Osteoblast (primary cell): ENCODE measurements at regions not wholly inside any gene's neighbourhood (a gene's known extent, or its start where the extent isn't known, plus 50 kb on each side); places are given as distances from the start of the nearest gene placed in this dataset.

Experiments used
- DNase-seq: peaks from one replicate; pipeline ENCODE4 v3.0.0; 2011; ENCODE audit warnings: low spot score, mixed read lengths; ENCODE audit not compliant: insufficient read length; ENCODE audit errors: missing footprints
- H2AFZ ChIP-seq: 2 replicates; pipeline ENCODE4 v1.6.0; 2011; ENCODE audit warnings: mild to moderate bottlenecking, low read length
- H3K27ac ChIP-seq: 2 replicates; pipeline ENCODE4 v1.5.1; 2011; ENCODE audit warnings: mild to moderate bottlenecking, low read depth, low read length, moderate library complexity
- H3K27me3 ChIP-seq: 2 replicates; pipeline ENCODE4 v1.6.0; 2012; ENCODE audit warnings: mild to moderate bottlenecking, control low read depth, inconsistent platforms, low read length, moderate library complexity; ENCODE audit not compliant: insufficient read depth
- H3K36me3 ChIP-seq: 2 replicates; pipeline ENCODE4 v1.5.1; 2011; ENCODE audit warnings: mild to moderate bottlenecking, low read length, control low read depth, moderate library complexity; ENCODE audit not compliant: insufficient read depth
- H3K4me1 ChIP-seq: 2 replicates; pipeline ENCODE4 v1.5.1; 2011; ENCODE audit warnings: mild to moderate bottlenecking, low read length, control low read depth, moderate library complexity; ENCODE audit not compliant: insufficient read depth
- H3K4me2 ChIP-seq: 2 replicates; pipeline ENCODE4 v1.6.0; 2011; ENCODE audit warnings: mild to moderate bottlenecking, low read length; ENCODE audit not compliant: insufficient read depth
- H3K4me3 ChIP-seq: fragments of 200-600 bp; sonication (generic); 3 replicates; pipeline ENCODE4 v1.5.1; 2012; ENCODE audit warnings: mild to moderate bottlenecking, low read length, inconsistent platforms; ENCODE audit not compliant: insufficient read depth
- H3K79me2 ChIP-seq: 2 replicates; pipeline ENCODE4 v1.6.0; 2012; ENCODE audit warnings: mild to moderate bottlenecking, low read length, control low read depth, inconsistent platforms; ENCODE audit not compliant: insufficient read depth
- H3K9me3 ChIP-seq: 2 replicates; pipeline ENCODE4 v1.5.1; 2011; ENCODE audit warnings: low read depth, low read length, control low read depth
- H4K20me1 ChIP-seq: 2 replicates; pipeline ENCODE4 v1.6.0; 2012; ENCODE audit warnings: mild to moderate bottlenecking, low read length, control low read depth; ENCODE audit not compliant: insufficient read depth
- CTCF ChIP-seq: IDR thresholded peaks from 2 replicates; pipeline ENCODE4 v1.5.1; 2011; ENCODE audit warnings: mild to moderate bottlenecking, low read depth, low read length, moderate library complexity; ENCODE audit errors: extremely low read depth

GRCh38 chr17:71919186-71919585 is 201.6 kb upstream of the SOX9 start:
- H3K27me3 ChIP-seq: no peaks in the 10 kb centered on the region
- H2AFZ ChIP-seq: no peak overlapping the region
- H3K27ac ChIP-seq: no peak overlapping the region
- H4K20me1 ChIP-seq: no peaks in the 10 kb centered on the region
- no peak for TF ChIP-seq CTCF
- H3K9me3 ChIP-seq: no peaks in the 10 kb centered on the region
- no peak for DNase-seq
- H3K4me3 ChIP-seq: no peak overlapping the region
- H3K36me3 ChIP-seq: no peaks in the 10 kb centered on the region
- no peak overlapping the region for H3K4me2 ChIP-seq
- H3K4me1 ChIP-seq: peaks cover 13% of the 10 kb centered on the region
- no peaks in the 10 kb centered on the region for H3K79me2 ChIP-seq

GRCh38 chr17:71919896-71920295 is 200.9 kb upstream of the SOX9 start:
- TF ChIP-seq CTCF: no peak
- Histone ChIP-seq H3K27ac (no peak overlapping the region), H3K79me2 (no peaks in the 10 kb centered on the region), H3K4me1 (peaks cover 13% of the 10 kb centered on the region), H3K27me3 (no peaks in the 10 kb centered on the region), H3K4me3 (no peak overlapping the region), H3K9me3 (no peaks in the 10 kb centered on the region), H3K4me2 (no peak overlapping the region), H4K20me1 (no peaks in the 10 kb centered on the region), H2AFZ (no peak overlapping the region), H3K36me3 (no peaks in the 10 kb centered on the region)
- DNase-seq: no peak

GRCh38 chr17:71921796-71922195 is 199.0 kb upstream of the SOX9 start:
- H2AFZ ChIP-seq: no peak overlapping the region

GRCh38 chr17:71922439-71922838 is 198.4 kb upstream of the SOX9 start:
- no peaks in the 10 kb centered on the region for H3K79me2 ChIP-seq
- H2AFZ ChIP-seq: no peak overlapping the region
- H3K27ac ChIP-seq: peak overlapping the region; percentile 15
- TF ChIP-seq CTCF: no peak
- DNase-seq: peak; percentile 43
- no peaks in the 10 kb centered on the region for H4K20me1 ChIP-seq
- H3K4me1 ChIP-seq: peaks cover 13% of the 10 kb centered on the region
- H3K4me2 ChIP-seq: no peak overlapping the region
- H3K4me3 ChIP-seq: no peak overlapping the region
- no peaks in the 10 kb centered on the region for H3K27me3 ChIP-seq
- no peaks in the 10 kb centered on the region for H3K9me3 ChIP-seq
- H3K36me3 ChIP-seq: no peaks in the 10 kb centered on the region

More at GRCh38 chr17:71921796-71922195, 199.0 kb upstream of the SOX9 start:
- no peaks in the 10 kb centered on the region for H3K36me3 ChIP-seq
- H3K9me3 ChIP-seq: no peaks in the 10 kb centered on the region
- no peaks in the 10 kb centered on the region for H3K27me3 ChIP-seq
- peaks cover 13% of the 10 kb centered on the region for H3K4me1 ChIP-seq
- H4K20me1 ChIP-seq: no peaks in the 10 kb centered on the region
- H3K27ac ChIP-seq: no peak overlapping the region
- peak; percentile 62 for DNase-seq
- TF ChIP-seq CTCF: no peak
- H3K79me2 ChIP-seq: no peaks in the 10 kb centered on the region
- no peak overlapping the region for H3K4me2 ChIP-seq
- H3K4me3 ChIP-seq: no peak overlapping the region
